ENCODE measurements at regions not wholly inside any gene's neighbourhood (a gene's known extent, or its start where the extent isn't known, plus 50 kb on each side); places are given as distances from the start of the nearest gene placed in this dataset.

- TF ChIP-seq POLR2AphosphoS5 (IDR thresholded peaks at IDR 0.05) (no peak), POLR2A (IDR thresholded peaks at IDR 0.05) (no peak), CTCF (IDR thresholded peaks at IDR 0.05 in 8 of 11, conservative IDR thresholded peaks at IDR 0.05 in 3 of 11) (no peak)
- H3K27ac ChIP-seq = no peak overlapping the region
- no peaks in the 10 kb centered on the region for H3K4me1 ChIP-seq
- H3K4me3 ChIP-seq = no peak overlapping the region
- no peaks in the 10 kb centered on the region for H3K36me3 ChIP-seq
- H3K9me3 ChIP-seq = peaks cover 0 to 36% (median 19%) of the 10 kb centered on the region in 8 donors
- intact Hi-C loops (cut with DNase I; ENCODE audit: low total_unique reads) = no loop called here
- H3K27me3 ChIP-seq (replicated peaks in 1 of 7) = no peaks in the 10 kb centered on the region
- no peak for DNase-seq
- 66 to 82% (median 73%) methylated on average over 2 of the region's 2 CpGs for WGBS, 5 donors
Measured at GRCh38 chr4:92184566-92184965, 119.2 kb upstream of the GRID2 start.

- H3K27me3 ChIP-seq (replicated peaks in 1 of 7) = no peaks in the 10 kb centered on the region
- 89 to 97% (median 93%) methylated on average over 2 of the region's 2 CpGs for WGBS, 5 donors
- peaks cover 0 to 25% (median 19%) of the 10 kb centered on the region in 8 donors for H3K9me3 ChIP-seq
- DNase-seq = no peak
- TF ChIP-seq POLR2A (IDR thresholded peaks at IDR 0.05) = no peak
- no peak for TF ChIP-seq POLR2AphosphoS5 (IDR thresholded peaks at IDR 0.05)
- TF ChIP-seq CTCF (IDR thresholded peaks at IDR 0.05 in 8 of 11, conservative IDR thresholded peaks at IDR 0.05 in 3 of 11) = no peak
- no peaks in the 10 kb centered on the region for H3K36me3 ChIP-seq
- intact Hi-C loops (cut with DNase I; ENCODE audit: low total_unique reads) = no loop called here
- no peak overlapping the region for H3K27ac ChIP-seq
- H3K4me1 ChIP-seq = no peaks in the 10 kb centered on the region
- H3K4me3 ChIP-seq = no peak overlapping the region
Measured at GRCh38 chr4:92186239-92186638, 117.5 kb upstream of the GRID2 start.

GRCh38 chr4:92189146-92189545, 114.6 kb upstream of the GRID2 start:
- no peaks in the 10 kb centered on the region for H3K4me1 ChIP-seq
- H3K4me3 ChIP-seq = no peak overlapping the region
- H3K27me3 ChIP-seq (replicated peaks in 1 of 7) = no peaks in the 10 kb centered on the region
- TF ChIP-seq CTCF (IDR thresholded peaks at IDR 0.05 in 8 of 11, conservative IDR thresholded peaks at IDR 0.05 in 3 of 11) = no peak
- no peak for TF ChIP-seq POLR2AphosphoS5 (IDR thresholded peaks at IDR 0.05)
- TF ChIP-seq POLR2A (IDR thresholded peaks at IDR 0.05) = no peak
- no peak overlapping the region for H3K27ac ChIP-seq
- intact Hi-C loops (cut with DNase I; ENCODE audit: low total_unique reads) = no loop called here
- no peak for DNase-seq
- H3K9me3 ChIP-seq = peaks cover 0 to under 1% (median 0%) of the 10 kb centered on the region in 8 donors
- no peaks in the 10 kb centered on the region for H3K36me3 ChIP-seq

GRCh38 chr4:92198711-92199110, 105.1 kb upstream of the GRID2 start:
- Histone ChIP-seq H3K36me3 (no peaks in the 10 kb centered on the region), H3K27ac (no peak overlapping the region), H3K27me3 (replicated peaks in 1 of 7) (no peaks in the 10 kb centered on the region), H3K4me1 (no peaks in the 10 kb centered on the region), H3K9me3 (no peaks in the 10 kb centered on the region), H3K4me3 (no peak overlapping the region)
- intact Hi-C loops (cut with DNase I; ENCODE audit: low total_unique reads) = no loop called here
- TF ChIP-seq POLR2A (IDR thresholded peaks at IDR 0.05) = no peak
- no peak for TF ChIP-seq CTCF (IDR thresholded peaks at IDR 0.05 in 8 of 11, conservative IDR thresholded peaks at IDR 0.05 in 3 of 11)
- TF ChIP-seq POLR2AphosphoS5 (IDR thresholded peaks at IDR 0.05) = no peak
- 80 to 88% (median 83%) methylated on average over 4 of the region's 4 CpGs for WGBS, 5 donors
- DNase-seq = no peak

All from spleen (tissue), 11 donors.